NB4 (cell line): ENCODE measurements at regions not wholly inside any gene's neighbourhood (a gene's known extent, or its start where the extent isn't known, plus 50 kb on each side); places are given as distances from the start of the nearest gene placed in this dataset.

Source experiments
- DNase-seq: peaks from one replicate; pipeline ENCODE4 v3.0.0; 2010; ENCODE audit warnings: low read depth
- H3K4me3 ChIP-seq: one replicate; pipeline ENCODE4 v1.5.1; 2011; ENCODE audit warnings: mild to moderate bottlenecking, low read depth, low read length, moderate library complexity
- MYC ChIP-seq: IDR thresholded peaks from 2 replicates; pipeline ENCODE4 v1.6.1; 2011; ENCODE audit warnings: low read depth, low read length
- POLR2A ChIP-seq: IDR thresholded peaks from 2 replicates; pipeline ENCODE4 v1.6.1; 2011; ENCODE audit warnings: mild to moderate bottlenecking; ENCODE audit not compliant: insufficient read length; ENCODE audit errors: extremely low read depth
- TF ChIP-seq, protein P1 (sequence below): IDR thresholded peaks from one replicate; pipeline ENCODE4 v1.5.1; 2012; ENCODE audit warnings: low read depth, low read length
- TF ChIP-seq, protein P2 (sequence below): IDR thresholded peaks from 2 replicates; pipeline ENCODE4 v1.6.1; 2011; ENCODE audit warnings: low read depth, low read length

DNA sequence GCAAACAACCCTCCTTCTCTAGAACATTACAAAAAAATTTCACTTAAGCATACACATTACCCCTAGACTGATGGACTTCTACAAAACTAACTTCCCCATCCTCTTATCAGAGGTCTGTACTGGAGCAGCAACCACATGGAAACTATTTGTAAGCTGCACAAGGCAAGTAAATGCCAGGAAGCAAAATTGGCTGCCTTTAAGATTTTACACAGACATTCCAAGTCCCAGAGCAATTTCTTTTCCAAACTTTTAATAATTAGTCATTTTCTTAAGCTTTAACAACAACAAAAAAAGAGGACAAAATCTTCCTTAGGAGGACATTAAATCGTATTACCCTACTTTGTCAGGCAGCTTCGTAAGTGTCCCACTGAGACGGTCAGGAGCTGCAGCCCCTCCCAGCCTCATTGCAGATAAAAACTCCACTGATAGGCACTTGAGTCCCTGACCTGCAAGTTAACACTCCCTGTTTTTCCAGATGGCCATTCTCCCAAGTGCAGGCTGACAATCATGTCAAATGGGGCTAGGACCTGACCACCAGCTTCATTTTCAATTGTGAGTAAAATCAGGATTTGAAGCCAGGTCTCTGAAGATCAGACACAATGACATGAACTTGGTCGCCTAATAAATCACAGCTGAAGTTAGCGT, 680.1 kb downstream of the DIAPH3 start:
- TF ChIP-seq, protein P1, sequence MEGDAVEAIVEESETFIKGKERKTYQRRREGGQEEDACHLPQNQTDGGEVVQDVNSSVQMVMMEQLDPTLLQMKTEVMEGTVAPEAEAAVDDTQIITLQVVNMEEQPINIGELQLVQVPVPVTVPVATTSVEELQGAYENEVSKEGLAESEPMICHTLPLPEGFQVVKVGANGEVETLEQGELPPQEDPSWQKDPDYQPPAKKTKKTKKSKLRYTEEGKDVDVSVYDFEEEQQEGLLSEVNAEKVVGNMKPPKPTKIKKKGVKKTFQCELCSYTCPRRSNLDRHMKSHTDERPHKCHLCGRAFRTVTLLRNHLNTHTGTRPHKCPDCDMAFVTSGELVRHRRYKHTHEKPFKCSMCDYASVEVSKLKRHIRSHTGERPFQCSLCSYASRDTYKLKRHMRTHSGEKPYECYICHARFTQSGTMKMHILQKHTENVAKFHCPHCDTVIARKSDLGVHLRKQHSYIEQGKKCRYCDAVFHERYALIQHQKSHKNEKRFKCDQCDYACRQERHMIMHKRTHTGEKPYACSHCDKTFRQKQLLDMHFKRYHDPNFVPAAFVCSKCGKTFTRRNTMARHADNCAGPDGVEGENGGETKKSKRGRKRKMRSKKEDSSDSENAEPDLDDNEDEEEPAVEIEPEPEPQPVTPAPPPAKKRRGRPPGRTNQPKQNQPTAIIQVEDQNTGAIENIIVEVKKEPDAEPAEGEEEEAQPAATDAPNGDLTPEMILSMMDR, result no peak
- no peak for TF ChIP-seq POLR2A
- no peak for TF ChIP-seq MYC
- TF ChIP-seq, protein P2, sequence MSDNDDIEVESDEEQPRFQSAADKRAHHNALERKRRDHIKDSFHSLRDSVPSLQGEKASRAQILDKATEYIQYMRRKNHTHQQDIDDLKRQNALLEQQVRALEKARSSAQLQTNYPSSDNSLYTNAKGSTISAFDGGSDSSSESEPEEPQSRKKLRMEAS, result no peak
- DNase-seq, result no peak

DNA sequence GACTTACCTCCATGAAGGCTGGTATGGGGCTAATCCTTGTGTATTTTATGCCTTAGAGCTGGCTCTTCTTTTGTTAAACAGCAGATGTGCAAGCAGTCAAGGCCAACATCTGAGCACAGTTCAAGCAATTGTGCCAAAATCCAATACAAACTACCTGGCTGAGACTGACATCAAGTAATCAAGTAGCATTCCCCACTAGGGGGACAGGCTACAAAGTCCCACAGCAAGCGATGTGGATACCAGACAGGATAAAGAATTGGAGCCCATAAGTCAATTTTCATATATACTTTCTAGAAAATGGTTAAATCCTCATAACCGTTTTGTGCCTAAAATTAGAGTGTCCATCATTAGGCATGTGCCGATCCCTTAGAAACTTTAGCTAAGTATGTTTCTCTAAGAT, 675.8 kb downstream of the DIAPH3 start:
- TF ChIP-seq, protein P2, result no peak
- no peak for TF ChIP-seq MYC
- TF ChIP-seq, protein P1, result no peak
- DNase-seq, result no peak
- no peak overlapping the region for H3K4me3 ChIP-seq

More for the DNA sequence above, 680.1 kb downstream of the DIAPH3 start:
- H3K4me3 ChIP-seq, result no peak overlapping the region

DNA sequence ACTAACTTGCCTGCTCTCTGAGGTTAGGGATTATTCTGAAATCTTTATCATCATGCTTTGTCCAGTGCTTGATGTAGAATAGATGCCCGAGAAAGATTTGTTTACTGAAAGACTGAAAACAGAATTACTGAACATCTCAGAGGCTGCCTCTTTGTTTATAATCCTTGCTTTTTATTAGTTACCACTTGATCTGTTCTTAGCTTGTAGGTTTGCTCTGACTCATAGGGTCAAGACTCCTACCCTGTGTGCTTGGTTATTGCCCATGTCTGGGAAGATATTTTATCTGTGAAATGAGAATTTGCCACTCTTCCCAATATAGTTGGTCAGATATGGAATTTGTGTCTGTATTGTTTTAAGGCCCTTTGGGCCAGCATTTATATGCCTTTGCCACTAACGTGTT, 675.3 kb downstream of the DIAPH3 start:
- H3K4me3 ChIP-seq, result no peak overlapping the region
- no peak for DNase-seq
- TF ChIP-seq, protein P2, result no peak
- TF ChIP-seq, protein P1, result no peak
- TF ChIP-seq POLR2A (no peak), MYC (no peak)

DNA sequence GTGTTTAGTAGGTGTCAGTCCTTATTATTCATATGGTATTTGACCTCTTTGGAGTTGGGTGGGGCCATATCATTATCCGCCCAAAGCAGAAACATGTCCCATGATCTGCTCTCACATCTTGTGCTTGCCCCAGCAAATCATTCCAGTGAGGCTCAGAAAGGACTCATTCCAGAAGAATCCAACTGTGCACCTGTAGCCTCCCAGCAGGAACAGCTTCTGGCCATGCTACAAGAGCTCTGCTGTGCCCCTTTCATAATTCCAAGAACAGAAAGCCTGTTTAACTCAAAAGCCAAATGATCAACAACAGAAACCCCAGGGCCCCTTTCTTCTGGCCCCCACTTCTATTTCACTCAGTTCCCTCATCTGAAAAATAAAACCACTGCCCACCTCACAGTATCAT, 673.1 kb downstream of the DIAPH3 start:
- TF ChIP-seq MYC (no peak), POLR2A (no peak)
- TF ChIP-seq, protein P1, result no peak
- TF ChIP-seq, protein P2, result no peak
- no peak overlapping the region for H3K4me3 ChIP-seq
- DNase-seq, result no peak

DNA sequence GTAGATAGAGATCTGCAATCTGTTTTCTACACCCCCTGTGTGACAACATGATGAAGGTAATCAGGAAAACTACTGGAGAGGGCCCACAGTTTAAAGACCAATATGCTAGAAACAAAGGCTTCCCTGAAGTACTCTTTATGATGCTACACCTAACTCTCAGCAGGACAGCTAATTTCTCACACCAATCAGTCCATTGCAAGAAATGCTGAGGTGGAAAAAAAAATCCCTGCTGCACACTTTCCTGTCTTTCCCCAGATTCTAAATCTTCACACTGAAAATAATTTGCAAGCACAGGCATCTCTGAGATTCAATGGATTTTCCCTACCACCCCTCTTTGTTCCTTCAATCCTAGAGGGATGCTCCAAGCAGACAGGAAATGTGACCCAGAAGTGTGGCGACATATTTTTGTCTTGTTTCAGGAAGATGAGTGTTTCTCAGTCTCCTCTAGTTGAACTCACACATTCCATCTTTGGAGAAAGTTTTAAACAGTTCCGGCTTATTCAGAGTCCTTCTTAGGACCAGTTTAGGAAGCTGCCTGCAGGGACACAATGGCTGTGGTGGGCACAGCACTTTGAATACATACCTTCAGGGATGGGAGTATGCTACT, 671.6 kb downstream of the DIAPH3 start:
- DNase-seq, result no peak
- no peak overlapping the region for H3K4me3 ChIP-seq
- TF ChIP-seq, protein P1, result no peak
- TF ChIP-seq, protein P2, result no peak
